Activated CD4-positive, alpha-beta memory T cell treated with anti-CD3 and anti-CD28 coated beads for 36 hours (primary cell): ENCODE measurements at regions not wholly inside any gene's neighbourhood (a gene's known extent, or its start where the extent isn't known, plus 50 kb on each side); places are given as distances from the start of the nearest gene placed in this dataset.

Source experiments
- CTCF ChIA-PET: fragments of 350-600 bp; sonication (Branson Sonifier 250); formaldehyde crosslinking; loops from one replicate; lab custom pipeline; 2021; ENCODE audit warnings: antibody characterized with exemption, inconsistent platforms; lab: Charles Lee
- POLR2A ChIA-PET: fragments of 350-600 bp; sonication (Branson Sonifier 250); formaldehyde crosslinking; loops from one replicate; lab custom pipeline; 2021; ENCODE audit warnings: antibody characterized with exemption; lab: Charles Lee
- DNase-seq: peaks from one replicate; pipeline ENCODE4 v3.0.0-alpha.2; 2020
- H3K27ac Mint-ChIP-seq: one replicate; pipeline ENCODE4 v1.8.0; 2021; ENCODE audit warnings: mixed read lengths
- H3K27me3 Mint-ChIP-seq: one replicate; pipeline ENCODE4 v1.8.0; 2021; ENCODE audit warnings: mixed read lengths
- H3K36me3 Mint-ChIP-seq: one replicate; pipeline ENCODE4 v1.8.0; 2021; ENCODE audit warnings: mixed read lengths
- H3K4me1 Mint-ChIP-seq: one replicate; pipeline ENCODE4 v1.8.0; 2021; ENCODE audit warnings: low read depth, mixed read lengths
- H3K4me3 Mint-ChIP-seq: one replicate; pipeline ENCODE4 v1.8.0; 2021; ENCODE audit warnings: mild to moderate bottlenecking, mixed read lengths
- H3K9me3 Mint-ChIP-seq: one replicate; pipeline ENCODE4 v1.8.0; 2021; ENCODE audit warnings: mixed read lengths
- intact Hi-C: fragments of 100-400 bp; cut with micrococcal nuclease; formaldehyde crosslinking; loops from one replicate; pipeline ENCODE4 v1.15.1; 2023

GRCh38 chr5:68592351-68592750 is 376.8 kb downstream of the PIK3R1 start:
- Mint-ChIP-seq H3K36me3 (no peaks in the 10 kb centered on the region), H3K27ac (no peak overlapping the region), H3K27me3 (peaks cover 1% of the 10 kb centered on the region), H3K4me3 (no peak overlapping the region), H3K4me1 (no peaks in the 10 kb centered on the region), H3K9me3 (no peaks in the 10 kb centered on the region)
- ChIA-PET CTCF (no interaction called here), POLR2A (no interaction called here)
- DNase-seq, result no peak
- intact Hi-C loops, result no loop called here

GRCh38 chr5:68593211-68593671 is 377.7 kb downstream of the PIK3R1 start:
- H3K27ac Mint-ChIP-seq, result no peak overlapping the region
- H3K4me1 Mint-ChIP-seq, result no peaks in the 10 kb centered on the region
- no peak for DNase-seq
- peaks cover 1% of the 10 kb centered on the region for H3K27me3 Mint-ChIP-seq
- no peak overlapping the region for H3K4me3 Mint-ChIP-seq
- H3K9me3 Mint-ChIP-seq, result no peaks in the 10 kb centered on the region
- intact Hi-C loops, result no loop called here
- CTCF ChIA-PET, result no interaction called here
- POLR2A ChIA-PET, result no interaction called here
- no peaks in the 10 kb centered on the region for H3K36me3 Mint-ChIP-seq

GRCh38 chr5:68612972-68613371 is 397.4 kb downstream of the PIK3R1 start:
- CTCF ChIA-PET, result no interaction called here
- Mint-ChIP-seq H3K27ac (no peak overlapping the region), H3K9me3 (peaks cover 20% of the 10 kb centered on the region), H3K36me3 (peaks cover 2% of the 10 kb centered on the region), H3K4me1 (no peaks in the 10 kb centered on the region), H3K4me3 (no peak overlapping the region), H3K27me3 (peaks cover 2% of the 10 kb centered on the region)
- DNase-seq, result no peak
- intact Hi-C loops, result no loop called here
- POLR2A ChIA-PET, result no interaction called here

GRCh38 chr5:68618501-68618900 is 402.9 kb downstream of the PIK3R1 start:
- Mint-ChIP-seq H3K4me1 (no peaks in the 10 kb centered on the region), H3K9me3 (no peaks in the 10 kb centered on the region), H3K27ac (no peak overlapping the region), H3K36me3 (no peaks in the 10 kb centered on the region), H3K27me3 (peaks cover 1% of the 10 kb centered on the region), H3K4me3 (no peak overlapping the region)
- intact Hi-C loops, result no loop called here
- CTCF ChIA-PET, result no interaction called here
- POLR2A ChIA-PET, result no interaction called here
- no peak for DNase-seq

- H3K9me3 Mint-ChIP-seq, result no peaks in the 10 kb centered on the region
- CTCF ChIA-PET, result no interaction called here
- intact Hi-C loops, result no loop called here
- H3K27ac Mint-ChIP-seq, result no peak overlapping the region
- no peaks in the 10 kb centered on the region for H3K27me3 Mint-ChIP-seq
- H3K36me3 Mint-ChIP-seq, result no peaks in the 10 kb centered on the region
- no peak for DNase-seq
- POLR2A ChIA-PET, result no interaction called here
- H3K4me1 Mint-ChIP-seq, result no peaks in the 10 kb centered on the region
- no peak overlapping the region for H3K4me3 Mint-ChIP-seq
Measured at GRCh38 chr5:68627001-68627400, 411.4 kb downstream of the PIK3R1 start.

GRCh38 chr5:68628082-68628814 is 412.7 kb downstream of the PIK3R1 start:
- Mint-ChIP-seq H3K27ac (no peak overlapping the region), H3K4me3 (no peak overlapping the region), H3K9me3 (no peaks in the 10 kb centered on the region), H3K36me3 (no peaks in the 10 kb centered on the region), H3K4me1 (no peaks in the 10 kb centered on the region), H3K27me3 (no peaks in the 10 kb centered on the region)
- intact Hi-C loops, result no loop called here
- no peak for DNase-seq
- POLR2A ChIA-PET, result no interaction called here
- CTCF ChIA-PET, result interaction anchor here (0.7 kb wide), 1 partner anchor 67 kb away, joined by 3 read pairs; no protein-coding TSS in a partner anchor

GRCh38 chr5:68630354-68630753 is 414.8 kb downstream of the PIK3R1 start:
- intact Hi-C loops, result no loop called here
- H3K36me3 Mint-ChIP-seq, result no peaks in the 10 kb centered on the region
- H3K4me1 Mint-ChIP-seq, result no peaks in the 10 kb centered on the region
- H3K4me3 Mint-ChIP-seq, result no peak overlapping the region
- ChIA-PET POLR2A (no interaction called here), CTCF (no interaction called here)
- H3K9me3 Mint-ChIP-seq, result no peaks in the 10 kb centered on the region
- no peak overlapping the region for H3K27ac Mint-ChIP-seq
- DNase-seq, result no peak
- peaks cover 3% of the 10 kb centered on the region for H3K27me3 Mint-ChIP-seq

GRCh38 chr5:68631884-68632283 is 416.3 kb downstream of the PIK3R1 start:
- H3K27ac Mint-ChIP-seq, result no peak overlapping the region
- H3K27me3 Mint-ChIP-seq, result peaks cover 3% of the 10 kb centered on the region
- CTCF ChIA-PET, result no interaction called here
- POLR2A ChIA-PET, result no interaction called here
- intact Hi-C loops, result no loop called here
- no peaks in the 10 kb centered on the region for H3K36me3 Mint-ChIP-seq
- H3K4me3 Mint-ChIP-seq, result no peak overlapping the region
- no peaks in the 10 kb centered on the region for H3K4me1 Mint-ChIP-seq
- H3K9me3 Mint-ChIP-seq, result no peaks in the 10 kb centered on the region
- DNase-seq, result no peak

GRCh38 chr5:68641211-68641610 is 425.7 kb downstream of the PIK3R1 start:
- CTCF ChIA-PET, result no interaction called here

GRCh38 chr5:68643064-68643463 is 427.5 kb downstream of the PIK3R1 start:
- Mint-ChIP-seq H3K4me1 (no peaks in the 10 kb centered on the region), H3K27ac (no peak overlapping the region), H3K27me3 (peaks cover 3% of the 10 kb centered on the region), H3K36me3 (no peaks in the 10 kb centered on the region), H3K4me3 (no peak overlapping the region), H3K9me3 (no peaks in the 10 kb centered on the region)
- CTCF ChIA-PET, result no interaction called here
- POLR2A ChIA-PET, result no interaction called here
- intact Hi-C loops, result no loop called here
- no peak for DNase-seq

More at GRCh38 chr5:68641211-68641610, 425.7 kb downstream of the PIK3R1 start:
- no peaks in the 10 kb centered on the region for H3K9me3 Mint-ChIP-seq
- H3K27me3 Mint-ChIP-seq, result peaks cover 3% of the 10 kb centered on the region
- no peaks in the 10 kb centered on the region for H3K36me3 Mint-ChIP-seq
- H3K27ac Mint-ChIP-seq, result no peak overlapping the region
- no peak for DNase-seq
- POLR2A ChIA-PET, result no interaction called here
- intact Hi-C loops, result no loop called here
- H3K4me3 Mint-ChIP-seq, result no peak overlapping the region
- H3K4me1 Mint-ChIP-seq, result no peaks in the 10 kb centered on the region

GRCh38 chr5:68644971-68645370 is 429.4 kb downstream of the PIK3R1 start:
- intact Hi-C loops, result no loop called here
- no peak for DNase-seq
- no peaks in the 10 kb centered on the region for H3K4me1 Mint-ChIP-seq
- H3K36me3 Mint-ChIP-seq, result no peaks in the 10 kb centered on the region
- ChIA-PET POLR2A (no interaction called here), CTCF (interaction anchor here (0.8 kb wide), 1 partner anchor 33 kb away, joined by 3 read pairs; no protein-coding TSS in a partner anchor)
- no peak overlapping the region for H3K27ac Mint-ChIP-seq
- peaks cover 3% of the 10 kb centered on the region for H3K27me3 Mint-ChIP-seq
- H3K9me3 Mint-ChIP-seq, result no peaks in the 10 kb centered on the region
- H3K4me3 Mint-ChIP-seq, result no peak overlapping the region

- ChIA-PET CTCF (interaction anchor here (0.6 kb wide), 1 partner anchor 15 kb away, joined by 3 read pairs; no protein-coding TSS in a partner anchor), POLR2A (no interaction called here)
- no peak overlapping the region for H3K4me3 Mint-ChIP-seq
Measured at GRCh38 chr5:68646144-68646543, 430.6 kb downstream of the PIK3R1 start.

GRCh38 chr5:68647743-68648142 is 432.2 kb downstream of the PIK3R1 start:
- DNase-seq, result no peak
- H3K9me3 Mint-ChIP-seq, result no peaks in the 10 kb centered on the region
- H3K27me3 Mint-ChIP-seq, result no peaks in the 10 kb centered on the region
- H3K4me3 Mint-ChIP-seq, result no peak overlapping the region
- no peaks in the 10 kb centered on the region for H3K36me3 Mint-ChIP-seq
- intact Hi-C loops, result no loop called here
- ChIA-PET POLR2A (no interaction called here), CTCF (no interaction called here)
- no peaks in the 10 kb centered on the region for H3K4me1 Mint-ChIP-seq
- no peak overlapping the region for H3K27ac Mint-ChIP-seq

More at GRCh38 chr5:68646144-68646543, 430.6 kb downstream of the PIK3R1 start:
- Mint-ChIP-seq H3K27ac (no peak overlapping the region), H3K27me3 (peaks cover 3% of the 10 kb centered on the region), H3K36me3 (no peaks in the 10 kb centered on the region), H3K9me3 (no peaks in the 10 kb centered on the region), H3K4me1 (no peaks in the 10 kb centered on the region)
- no peak for DNase-seq
- intact Hi-C loops, result no loop called here
